Suppressor macrophage treated with lipopolysaccharide for 1 hour (primary cell): ENCODE measurements at regions not wholly inside any gene's neighbourhood (a gene's known extent, or its start where the extent isn't known, plus 50 kb on each side); places are given as distances from the start of the nearest gene placed in this dataset.
"Not testable (repeated sequence)": the region's sequence is repeated elsewhere in the genome, so short reads cannot be mapped to it uniquely, and the experiment has no call there.

Source experiments
- DNase-seq, 3 donors: peaks; one replicate each; pipeline ENCODE4 v3.0.0-alpha.2; 2020 to 2022

DNA sequence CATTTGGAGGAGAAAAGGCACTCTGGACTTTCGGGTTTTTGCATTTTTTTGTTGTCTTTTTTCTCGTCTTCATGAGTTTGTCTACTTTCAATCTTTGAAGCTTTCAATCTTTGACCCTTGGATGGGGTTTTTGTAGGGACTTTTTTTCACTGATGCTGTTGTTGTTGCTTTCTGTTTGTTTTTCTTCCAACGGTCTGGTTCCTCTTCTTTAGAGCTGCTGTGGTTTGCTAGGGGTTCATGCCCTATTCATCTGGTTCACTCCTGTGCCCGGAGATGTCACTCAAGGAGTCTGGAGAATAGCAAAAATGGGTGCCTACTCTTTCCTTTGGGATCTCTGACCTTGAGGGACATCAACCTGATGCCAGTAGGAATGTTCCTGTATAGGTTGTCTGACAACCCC is 378.6 kb upstream of the TYRP1 start:
- DNase-seq: no peak

DNA sequence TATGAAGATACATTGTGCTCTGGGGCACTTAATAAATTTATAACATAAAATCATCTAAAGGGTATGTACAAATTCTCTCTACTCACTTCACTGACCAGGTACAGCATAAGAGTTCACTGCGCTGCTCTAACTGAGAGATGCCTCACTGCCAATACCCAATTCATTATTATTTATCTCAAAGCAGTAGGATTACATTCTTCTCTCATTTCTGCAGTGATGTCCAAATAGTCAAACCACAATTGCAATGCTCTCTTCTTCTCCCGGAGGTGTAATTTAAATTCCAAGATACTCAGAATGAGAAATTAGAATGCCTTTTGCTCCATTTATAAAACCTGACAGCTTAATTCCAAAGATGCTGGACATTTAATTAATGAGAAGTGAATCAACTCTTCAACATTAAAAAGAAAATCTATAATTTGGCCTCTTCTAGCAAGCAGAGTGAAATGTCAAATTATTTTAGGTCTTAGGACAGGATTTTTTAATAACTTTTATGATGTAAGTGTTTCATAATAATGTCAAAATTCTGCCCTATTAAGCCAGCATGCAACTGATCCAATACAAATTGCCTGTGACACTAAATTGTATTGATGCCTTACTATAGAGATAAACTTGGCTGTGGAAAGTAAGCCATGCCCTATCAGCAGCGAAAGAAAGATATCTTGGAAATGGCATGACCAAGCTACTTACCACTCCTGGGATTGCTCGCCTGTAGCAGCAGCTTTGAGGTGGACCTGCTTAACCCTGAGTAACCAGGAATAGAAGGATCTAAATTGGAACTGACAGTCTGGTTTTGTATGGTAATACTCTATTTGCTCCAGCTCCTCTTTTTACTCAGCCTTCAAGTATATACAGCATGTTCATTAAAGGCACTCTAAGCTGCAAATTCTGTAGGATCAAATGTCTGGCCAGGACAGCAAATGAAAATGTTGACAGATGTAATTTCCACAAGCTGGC is 374.2 kb upstream of the TYRP1 start:
- DNase-seq: no peak

DNA sequence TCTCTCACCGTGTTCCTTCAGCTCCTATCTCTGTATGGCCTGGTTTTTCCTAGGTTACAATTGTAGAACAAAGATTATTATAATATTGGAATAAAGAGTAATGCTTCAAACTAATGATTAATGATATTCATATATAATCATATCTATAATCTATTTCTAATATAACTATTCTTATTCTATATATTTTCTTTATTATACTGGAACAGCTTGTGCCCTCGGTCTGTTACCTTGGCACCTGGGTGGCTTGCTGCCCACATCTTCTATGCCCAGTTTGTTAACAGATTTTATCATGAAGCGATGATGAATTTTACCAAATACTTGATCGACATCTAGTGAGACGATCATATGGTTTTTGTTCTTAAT is 363.6 kb upstream of the TYRP1 start:
- DNase-seq: no peak

DNA sequence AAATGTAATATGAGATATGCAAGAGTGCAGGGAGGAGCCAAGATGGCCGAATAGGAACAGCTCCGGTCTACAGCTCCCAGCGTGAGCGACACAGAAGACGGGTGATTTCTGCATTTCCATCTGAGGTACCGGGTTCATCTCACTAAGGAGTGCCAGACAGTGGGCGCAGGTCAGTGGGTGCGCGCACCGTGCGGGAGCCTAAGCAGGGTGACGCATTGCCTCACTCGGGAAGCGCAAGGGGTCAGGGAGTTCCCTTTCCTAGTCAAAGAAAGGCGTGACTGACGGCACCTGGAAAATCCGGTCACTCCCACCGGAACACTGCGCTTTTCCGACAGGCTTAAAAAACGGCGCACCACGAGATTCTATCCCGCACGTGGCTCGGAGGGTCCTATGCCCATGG is 359.2 kb upstream of the TYRP1 start:
- DNase-seq: not testable (repeated sequence)

DNA sequence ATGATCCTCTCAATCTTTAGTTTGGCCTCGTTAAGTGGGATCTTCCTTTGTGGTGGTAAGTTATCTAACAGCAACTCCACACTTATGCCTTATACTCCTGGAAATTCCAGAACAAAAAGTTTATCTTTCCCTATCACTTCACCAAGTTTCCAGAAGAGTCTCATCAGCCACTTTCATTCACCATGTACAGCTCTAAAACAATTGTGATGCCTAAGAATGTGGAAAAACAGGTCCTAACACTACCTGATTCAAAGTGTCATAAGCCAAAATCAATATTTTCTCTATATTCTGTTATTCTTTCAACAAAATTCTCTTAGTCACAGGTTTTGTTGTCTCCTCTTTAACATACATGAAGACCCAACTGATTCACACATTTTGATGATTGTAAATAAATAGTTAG is 342.4 kb upstream of the TYRP1 start:
- DNase-seq: no peak

DNA sequence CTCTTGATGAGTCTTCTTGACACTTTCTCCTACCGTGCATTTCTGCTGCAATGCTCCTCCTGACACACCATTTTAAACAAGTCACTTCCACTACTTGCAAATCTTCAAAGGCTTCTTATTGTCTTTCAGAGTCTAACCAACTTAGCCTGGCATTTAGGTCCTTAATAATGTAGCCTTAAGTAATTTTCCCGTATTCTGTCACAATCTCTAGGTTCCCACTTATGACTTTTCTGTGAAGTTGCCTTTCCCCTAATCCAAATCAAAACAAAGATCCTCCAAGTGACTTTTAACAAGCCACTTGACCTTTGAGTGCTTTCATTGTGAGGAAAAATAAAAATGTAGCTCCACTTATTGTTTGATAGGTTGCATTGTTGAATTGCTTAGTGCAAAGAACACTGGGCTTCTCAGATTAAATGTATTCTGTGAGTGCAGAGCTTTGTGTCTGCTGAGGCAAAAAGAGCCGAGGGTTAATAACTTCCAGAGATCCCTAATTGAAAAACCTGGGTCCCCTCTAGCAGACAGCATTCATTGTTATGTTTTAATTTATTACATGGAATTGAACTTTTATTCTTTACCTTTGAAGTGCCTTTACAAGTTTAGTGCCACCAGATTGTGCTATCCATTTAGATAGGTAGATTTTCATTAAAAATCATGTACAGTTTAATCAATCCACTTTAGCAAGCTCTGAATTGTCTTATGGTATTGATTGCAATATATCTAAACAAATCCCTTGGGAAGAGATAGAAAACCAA is 341.7 kb upstream of the TYRP1 start:
- DNase-seq: no peak

DNA sequence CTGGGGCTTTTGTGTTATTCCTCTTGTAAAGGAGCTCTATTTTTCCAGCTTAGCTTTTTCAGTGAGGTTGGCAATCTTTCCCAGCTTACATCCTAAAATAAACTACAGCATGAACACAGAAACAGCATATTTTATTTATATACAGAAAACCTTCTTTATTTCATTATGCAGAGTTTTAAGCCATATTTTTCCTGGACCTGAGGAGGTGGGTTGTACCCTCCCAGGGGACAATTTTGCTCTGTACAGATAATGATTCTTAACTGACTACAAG is 341.2 kb upstream of the TYRP1 start:
- DNase-seq: no peak

DNA sequence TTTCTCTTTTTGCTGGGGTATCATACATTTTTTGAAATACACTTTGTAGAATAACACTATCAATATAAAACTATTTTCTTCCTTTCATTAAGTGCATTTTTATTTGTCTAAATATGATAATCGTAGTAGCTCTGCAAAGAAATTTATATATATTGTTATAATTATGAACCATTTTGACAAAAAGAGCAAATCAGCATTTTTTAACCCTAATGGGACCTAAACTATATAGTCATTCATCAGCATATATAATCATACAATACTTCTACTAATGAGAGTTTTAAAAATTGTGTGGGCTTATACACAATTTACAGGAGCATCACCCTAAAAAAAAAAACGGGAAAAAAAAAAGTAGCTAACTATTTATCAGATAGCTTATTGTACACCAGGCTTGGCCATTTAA is 329.7 kb upstream of the TYRP1 start:
- DNase-seq: no peak

DNA sequence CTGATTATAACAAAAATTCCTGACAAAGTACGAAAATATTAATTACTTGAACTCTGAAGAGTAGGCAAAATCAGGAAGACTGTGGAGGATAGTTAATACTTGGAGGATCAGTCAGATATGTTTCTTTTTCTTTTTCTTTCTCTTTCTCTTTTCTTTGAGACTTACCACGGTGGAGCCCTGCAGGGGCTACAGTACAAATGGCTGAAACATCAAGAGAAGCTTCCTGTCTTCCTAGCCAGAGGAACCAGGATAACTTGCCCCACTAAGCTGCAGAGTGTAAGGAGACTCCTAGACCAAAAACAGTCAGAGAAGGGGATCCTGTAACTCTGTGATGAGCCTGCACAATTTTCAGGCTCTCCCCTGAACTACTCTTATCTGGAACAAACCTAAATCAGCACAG is 324.6 kb upstream of the TYRP1 start:
- no peak for DNase-seq

DNA sequence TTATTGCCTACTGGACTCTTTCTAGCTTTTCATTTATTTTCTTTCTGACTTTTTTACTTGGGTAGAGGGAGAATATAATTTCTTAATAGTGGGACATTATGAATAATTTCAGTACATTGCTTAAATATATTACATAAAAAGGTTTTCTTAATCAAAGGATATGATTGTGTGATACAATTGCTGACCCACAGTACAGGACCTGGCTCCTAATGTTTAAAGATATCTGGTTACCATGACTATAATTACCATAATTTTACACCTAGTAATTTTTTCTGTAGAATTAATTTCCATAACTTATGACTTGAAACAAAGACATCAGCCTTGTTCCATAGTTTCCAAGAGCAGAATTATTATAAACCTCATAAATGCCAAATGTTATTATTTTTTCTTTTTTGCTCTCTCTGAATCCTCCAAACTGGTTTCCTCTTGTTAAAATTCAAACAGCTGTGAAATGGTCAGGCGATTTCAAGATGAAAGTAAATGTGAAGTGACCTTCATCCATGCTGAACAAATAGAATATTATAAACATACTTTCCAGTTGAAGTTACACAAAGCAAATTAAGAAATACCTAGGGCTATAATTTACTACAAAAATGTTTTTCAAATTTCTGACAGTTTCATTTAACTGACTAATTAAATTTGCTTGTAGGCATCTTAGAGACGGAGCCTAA is 301.2 kb upstream of the TYRP1 start:
- no peak for DNase-seq

DNA sequence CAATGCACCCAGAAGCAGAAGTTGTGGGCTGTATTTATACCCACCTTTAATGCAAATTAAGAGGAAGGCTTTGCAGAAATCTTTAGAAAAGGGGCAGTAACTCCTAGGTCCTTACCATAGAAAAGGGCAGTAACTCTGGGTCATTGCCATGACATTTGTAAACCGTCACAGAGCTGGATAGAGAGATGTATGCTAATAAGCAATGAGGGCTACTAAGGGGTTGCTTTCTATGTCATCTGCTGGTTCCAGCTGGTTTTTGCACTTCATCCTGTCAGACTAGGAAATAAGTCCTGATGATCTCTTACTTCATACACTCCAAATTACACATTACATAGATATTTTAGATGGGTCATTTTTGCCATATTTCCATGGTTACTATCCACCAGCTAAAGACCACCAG is 299.1 kb upstream of the TYRP1 start:
- DNase-seq: no peak

DNA sequence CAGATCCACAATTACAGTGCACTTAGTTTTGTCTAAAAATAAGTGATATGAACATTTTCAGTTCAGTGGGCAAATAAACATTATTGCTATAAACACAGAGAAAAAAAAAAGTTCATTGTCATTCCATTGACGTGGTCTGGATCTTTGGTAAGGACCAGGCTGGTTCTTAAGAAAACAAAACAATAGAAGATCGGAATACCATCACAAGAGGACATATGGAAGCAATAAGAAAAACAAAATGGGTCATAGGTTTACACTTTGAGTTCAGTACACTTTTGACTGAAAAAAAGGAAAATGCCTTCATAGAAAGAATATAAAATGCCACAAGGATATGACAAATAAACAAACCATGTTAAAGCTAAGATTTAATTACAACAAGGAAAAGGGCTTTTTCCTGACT is 289.5 kb upstream of the TYRP1 start:
- no peak for DNase-seq

DNA sequence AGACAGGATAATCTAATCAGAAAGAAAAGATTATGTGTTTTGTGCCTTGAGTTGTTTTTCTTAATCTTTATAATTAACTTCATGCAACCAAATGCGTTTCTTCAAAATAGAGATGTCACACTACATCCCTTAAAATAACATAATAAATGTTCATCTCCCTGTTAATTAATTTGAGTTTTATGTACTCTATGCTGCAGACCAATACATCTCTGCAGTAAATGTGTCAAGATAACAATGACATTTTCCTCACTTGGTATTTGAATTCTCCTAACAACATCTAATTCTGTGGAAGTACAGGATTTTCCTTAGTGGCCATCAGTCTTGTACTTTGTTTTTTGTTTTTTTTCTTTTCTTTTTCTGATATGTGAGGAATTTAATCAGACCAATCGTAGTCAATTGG is 279.2 kb upstream of the TYRP1 start:
- no peak for DNase-seq

DNA sequence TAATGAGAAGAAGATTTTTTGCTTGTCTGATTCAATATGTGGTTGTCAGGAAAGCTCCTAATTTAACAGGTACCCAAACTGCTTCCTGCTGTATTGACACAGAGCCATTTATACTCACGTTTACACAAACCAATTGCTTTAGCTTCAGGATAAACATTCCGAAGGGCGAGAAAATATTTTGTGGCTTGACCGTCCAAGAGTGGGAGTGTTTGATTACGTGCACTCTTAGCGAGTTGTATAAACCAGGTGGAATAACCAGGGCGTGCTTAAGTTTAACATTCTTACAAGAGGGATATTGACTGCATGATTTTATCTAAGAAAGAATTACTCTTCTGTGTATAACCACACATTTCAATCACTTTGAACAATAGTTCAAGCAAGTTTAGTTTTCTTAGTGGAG is 278.7 kb upstream of the TYRP1 start:
- DNase-seq: no peak

DNA sequence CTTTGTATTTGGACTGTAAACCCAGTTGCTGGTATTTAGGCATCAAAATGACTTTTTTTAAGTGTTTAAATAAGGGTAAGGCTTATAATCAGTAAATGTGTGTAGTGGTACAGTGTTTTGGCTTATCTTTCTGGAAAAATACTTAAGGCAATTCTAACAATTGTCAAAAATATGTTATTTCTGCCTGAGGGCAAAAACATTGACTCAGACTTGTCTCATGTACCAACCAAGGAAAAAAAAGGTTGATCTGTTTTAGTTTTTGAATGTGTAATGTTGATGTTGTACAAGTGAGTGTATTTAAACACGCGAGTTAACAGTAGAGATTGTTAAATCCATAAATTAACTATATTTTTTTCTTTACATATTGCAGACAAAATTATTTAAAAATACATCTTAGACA is 277.8 kb upstream of the TYRP1 start:
- no peak for DNase-seq

DNA sequence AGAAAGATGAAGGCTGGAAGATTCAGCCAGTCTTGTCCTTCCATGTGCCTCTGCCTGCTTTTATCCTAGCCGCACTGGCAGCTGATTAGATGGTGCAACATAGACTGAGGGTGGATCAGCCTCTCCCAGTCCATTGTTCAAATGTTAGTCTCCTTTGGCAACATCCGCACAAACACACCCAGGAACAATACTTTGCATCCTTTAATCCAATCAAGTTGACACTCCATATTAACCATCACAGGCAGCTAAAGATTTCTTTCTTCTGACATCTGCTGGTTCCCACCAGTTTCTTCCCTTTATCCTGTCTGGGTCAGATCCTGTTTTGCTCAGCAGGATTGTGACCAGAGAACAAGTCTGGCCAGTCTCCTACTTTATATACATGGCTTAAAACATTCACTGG is 276.5 kb upstream of the TYRP1 start:
- DNase-seq: no peak

DNA sequence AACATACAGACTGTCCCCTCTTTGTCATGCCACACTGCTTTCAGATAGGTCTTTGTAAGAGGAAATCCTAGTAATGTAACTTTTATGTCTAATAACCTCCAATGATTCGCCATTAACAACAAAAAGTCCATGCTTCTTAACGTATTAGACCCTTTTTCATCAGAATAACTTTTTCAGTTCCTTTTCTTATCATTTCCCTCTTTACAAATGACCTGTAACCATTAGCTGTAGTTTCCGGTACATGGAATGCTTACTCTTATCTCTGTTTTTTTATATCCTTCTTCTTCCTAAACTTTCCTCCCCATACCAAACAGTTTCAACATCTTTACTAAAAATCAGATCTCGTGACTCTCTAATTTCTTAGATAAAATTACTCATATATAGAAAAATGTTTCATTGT is 268.9 kb upstream of the TYRP1 start:
- DNase-seq: no peak

DNA sequence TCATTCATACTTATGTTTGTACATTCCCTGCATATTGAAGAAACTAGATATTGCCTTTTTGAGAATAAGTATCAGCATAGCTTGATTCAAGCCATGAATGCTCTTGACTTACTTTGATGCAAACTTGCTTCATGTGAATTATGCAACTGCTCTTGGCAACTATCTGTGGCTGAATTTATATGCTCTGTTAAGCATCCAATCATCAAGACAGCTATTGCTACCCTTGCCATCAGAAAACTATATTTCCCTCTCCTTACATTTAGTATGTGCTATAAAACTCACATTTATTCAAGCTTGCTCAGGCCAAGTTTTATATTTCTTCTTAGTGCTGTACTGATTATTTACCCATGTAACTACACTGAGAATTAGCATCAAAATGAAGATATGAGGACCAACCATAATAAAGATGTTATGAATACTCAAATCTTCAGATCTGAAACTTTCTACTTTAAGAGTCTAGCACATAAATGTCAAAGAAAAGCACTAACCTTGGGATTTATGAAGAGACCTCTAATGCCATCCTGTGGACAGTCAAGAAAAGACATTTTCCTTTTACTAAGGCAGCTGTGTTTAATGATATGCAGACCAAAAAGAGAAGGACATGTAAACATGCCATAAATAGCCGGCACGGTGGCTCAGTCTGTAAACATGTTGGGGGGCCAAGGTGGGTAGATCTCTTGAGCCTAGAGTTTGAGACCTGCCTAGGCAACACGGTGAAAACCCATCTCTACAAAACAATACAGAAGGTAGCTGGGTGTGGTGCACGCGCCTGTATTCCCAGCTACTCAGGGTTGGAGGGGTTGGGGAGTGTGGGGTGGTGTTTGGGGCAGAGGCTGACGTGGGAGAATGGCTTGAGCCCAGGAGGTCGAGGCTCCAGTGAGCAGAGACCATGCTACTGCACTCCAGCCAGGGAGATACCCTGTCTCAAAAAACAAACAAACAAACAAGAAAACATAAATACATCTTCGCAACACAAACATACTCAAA is 267.0 kb upstream of the TYRP1 start:
- DNase-seq: no peak

DNA sequence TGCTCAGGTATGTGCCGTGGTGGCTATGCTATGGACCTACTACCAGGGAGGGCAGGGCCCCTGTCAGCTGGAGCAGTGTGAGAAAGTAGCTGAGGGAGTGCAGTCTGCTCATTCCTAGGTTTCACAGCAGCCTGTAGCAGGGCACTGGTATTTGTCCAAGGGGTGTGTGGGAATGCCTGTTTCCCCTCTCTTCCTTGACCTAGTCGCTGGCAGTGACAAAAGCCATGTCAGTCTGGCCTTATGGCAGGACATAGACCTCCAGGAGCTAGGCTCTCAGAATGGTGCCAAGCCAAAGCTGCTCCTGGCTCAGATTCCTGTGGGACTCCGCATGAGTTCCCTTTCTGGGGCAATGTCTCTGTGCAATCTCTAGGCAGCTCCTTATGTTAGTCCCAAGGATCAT is 253.9 kb upstream of the TYRP1 start:
- no peak for DNase-seq

DNA sequence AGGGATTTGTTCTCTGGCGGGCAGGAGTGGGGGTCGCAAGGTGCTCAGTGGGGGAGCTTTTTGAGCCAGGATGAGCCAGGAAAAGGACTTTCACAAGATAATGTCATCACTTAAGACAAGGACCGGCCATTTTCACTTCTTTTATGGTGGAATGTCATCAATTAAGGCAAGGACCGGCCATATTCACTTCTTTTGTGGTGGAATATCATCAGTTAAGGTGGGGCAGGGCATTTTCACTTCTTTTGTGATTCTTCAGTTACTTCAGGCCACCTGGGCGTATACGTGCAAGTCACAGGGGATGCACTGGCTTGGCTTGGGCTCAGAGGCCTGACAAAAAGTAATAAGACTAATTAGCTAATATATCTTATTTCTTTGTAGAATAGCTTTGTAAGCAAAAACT is 252.1 kb upstream of the TYRP1 start:
- not testable (repeated sequence) for DNase-seq

DNA sequence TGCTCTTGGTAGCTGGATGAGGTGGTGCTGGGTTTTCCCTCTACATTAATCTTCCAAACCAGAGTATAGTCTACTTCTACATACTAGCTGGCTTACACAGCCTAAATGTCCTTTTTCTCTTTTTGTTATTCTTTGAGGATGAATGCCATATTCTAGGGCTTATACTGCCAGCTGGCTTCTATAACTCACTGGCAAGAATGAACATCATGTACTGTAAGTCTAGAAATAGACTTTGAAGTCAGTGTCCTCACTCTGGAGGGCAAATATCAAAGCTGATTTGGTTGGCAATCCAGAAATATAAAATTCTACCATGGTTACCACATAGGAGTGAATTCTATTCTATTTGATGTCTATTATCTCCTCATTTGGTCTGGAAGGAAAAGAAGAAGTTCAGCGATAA is 251.7 kb upstream of the TYRP1 start:
- DNase-seq: no peak

DNA sequence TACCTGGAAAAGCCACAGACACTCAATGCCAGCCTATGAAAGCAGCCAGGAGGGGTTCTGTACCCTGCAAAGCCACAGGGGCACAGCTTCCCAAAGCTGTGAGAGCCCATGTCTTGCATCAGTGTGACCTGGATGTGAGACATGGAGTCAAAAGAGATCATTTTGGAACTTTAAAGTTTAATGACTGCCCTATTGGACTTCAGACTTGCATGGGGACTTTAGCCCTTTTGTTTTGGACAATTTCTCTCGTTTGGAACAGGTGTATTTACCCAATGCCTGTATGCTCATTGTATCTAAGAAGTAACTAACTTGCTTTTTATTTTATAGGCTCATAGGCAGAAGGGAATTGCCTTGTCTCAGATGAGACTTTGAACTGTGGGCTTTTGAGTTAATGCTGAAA is 244.9 kb upstream of the TYRP1 start:
- DNase-seq: no peak

DNA sequence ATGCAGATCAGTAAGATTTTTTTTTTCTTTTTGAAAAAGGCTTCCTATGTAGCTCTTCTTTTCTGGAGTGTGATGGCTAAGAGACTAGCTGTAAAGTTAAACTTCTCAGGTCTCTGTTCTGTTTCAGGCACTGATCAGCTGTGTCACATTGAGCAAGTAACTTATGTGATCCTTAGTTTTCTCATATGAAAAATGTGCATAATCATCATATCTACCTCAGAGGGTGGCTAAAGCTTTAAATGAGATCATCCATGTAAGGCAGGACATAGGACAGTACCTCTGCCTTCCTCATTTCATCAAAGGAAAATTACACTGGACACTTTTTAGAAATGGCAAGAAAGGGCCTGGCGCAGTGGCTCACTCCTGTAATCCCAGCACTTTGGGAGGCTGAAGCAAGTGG is 235.9 kb upstream of the TYRP1 start:
- no peak for DNase-seq
